ENCODE measurements at regions not wholly inside any gene's neighbourhood (a gene's known extent, or its start where the extent isn't known, plus 50 kb on each side); places are given as distances from the start of the nearest gene placed in this dataset.

GRCh38 chr3:181901626-181902025 is 189.9 kb downstream of the SOX2 start:
- TF ChIP-seq CTCF (conservative IDR thresholded peaks at IDR 0.05): no peak
- TF ChIP-seq EZH2 (IDR thresholded peaks at IDR 0.05; ENCODE audit: low read depth): no peak

Data from PC-9 (cell line).